ENCODE measurements at regions not wholly inside any gene's neighbourhood (a gene's known extent, or its start where the extent isn't known, plus 50 kb on each side); places are given as distances from the start of the nearest gene placed in this dataset.

GRCh38 chr16:54203851-54204505 is 82.6 kb downstream of the IRX3 start:
- Mint-ChIP-seq H3K4me3 (no peak overlapping the region), H3K4me1 (no peaks in the 10 kb centered on the region), H3K27me3 (peaks cover 2% of the 10 kb centered on the region), H3K36me3 (no peaks in the 10 kb centered on the region), H3K9me3 (ENCODE audit: low read depth) (no peaks in the 10 kb centered on the region), H3K27ac (no peak overlapping the region)
- ATAC-seq (no peak), DNase-seq (no peak)
- CTCF ChIA-PET = no interaction called here

GRCh38 chr16:54203384-54203783 is 83.2 kb downstream of the IRX3 start:
- DNase-seq (no peak), ATAC-seq (no peak)
- Mint-ChIP-seq H3K27me3 (peaks cover 2% of the 10 kb centered on the region), H3K4me1 (no peaks in the 10 kb centered on the region), H3K9me3 (ENCODE audit: low read depth) (no peaks in the 10 kb centered on the region), H3K4me3 (no peak overlapping the region), H3K36me3 (no peaks in the 10 kb centered on the region), H3K27ac (no peak overlapping the region)
- CTCF ChIA-PET = no interaction called here
